ENCODE measurements at regions not wholly inside any gene's neighbourhood (a gene's known extent, or its start where the extent isn't known, plus 50 kb on each side); places are given as distances from the start of the nearest gene placed in this dataset.

DNA sequence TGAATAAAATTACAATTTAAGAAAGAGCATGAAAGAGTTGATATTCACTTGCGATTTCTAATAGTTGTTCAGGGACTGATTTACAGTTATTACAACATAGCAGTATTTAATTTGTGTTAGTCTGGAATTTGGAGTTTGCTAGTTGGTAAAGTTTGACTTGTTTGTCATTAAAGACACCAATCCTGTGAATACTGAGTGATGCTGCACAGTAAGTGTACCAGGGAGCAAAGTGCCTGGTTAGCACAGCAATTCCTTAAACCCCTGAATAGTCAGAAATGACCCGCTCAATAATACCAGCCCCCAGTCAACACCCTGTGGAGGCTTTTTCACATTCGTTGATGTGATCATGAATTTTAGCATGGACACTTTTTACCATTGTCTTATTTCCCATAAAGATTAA is 122.2 kb upstream of the GC start:
- TF ChIP-seq, protein P1, sequence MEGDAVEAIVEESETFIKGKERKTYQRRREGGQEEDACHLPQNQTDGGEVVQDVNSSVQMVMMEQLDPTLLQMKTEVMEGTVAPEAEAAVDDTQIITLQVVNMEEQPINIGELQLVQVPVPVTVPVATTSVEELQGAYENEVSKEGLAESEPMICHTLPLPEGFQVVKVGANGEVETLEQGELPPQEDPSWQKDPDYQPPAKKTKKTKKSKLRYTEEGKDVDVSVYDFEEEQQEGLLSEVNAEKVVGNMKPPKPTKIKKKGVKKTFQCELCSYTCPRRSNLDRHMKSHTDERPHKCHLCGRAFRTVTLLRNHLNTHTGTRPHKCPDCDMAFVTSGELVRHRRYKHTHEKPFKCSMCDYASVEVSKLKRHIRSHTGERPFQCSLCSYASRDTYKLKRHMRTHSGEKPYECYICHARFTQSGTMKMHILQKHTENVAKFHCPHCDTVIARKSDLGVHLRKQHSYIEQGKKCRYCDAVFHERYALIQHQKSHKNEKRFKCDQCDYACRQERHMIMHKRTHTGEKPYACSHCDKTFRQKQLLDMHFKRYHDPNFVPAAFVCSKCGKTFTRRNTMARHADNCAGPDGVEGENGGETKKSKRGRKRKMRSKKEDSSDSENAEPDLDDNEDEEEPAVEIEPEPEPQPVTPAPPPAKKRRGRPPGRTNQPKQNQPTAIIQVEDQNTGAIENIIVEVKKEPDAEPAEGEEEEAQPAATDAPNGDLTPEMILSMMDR (conservative IDR thresholded peaks at IDR 0.05): no peak
- Mint-ChIP-seq H3K4me1 (peaks cover 13% of the 10 kb centered on the region), H3K27ac (ENCODE audit: unreplicated experiment) (no peak overlapping the region), H3K4me3 (no peak overlapping the region), H3K36me3 (ENCODE audit: low read depth) (peaks cover 3% of the 10 kb centered on the region), H3K9me3 (peaks cover 5% of the 10 kb centered on the region), H3K27me3 (ENCODE audit: low read depth) (no peaks in the 10 kb centered on the region)
- DNase-seq (ENCODE audit: low read depth, low spot score): no peak

DNA sequence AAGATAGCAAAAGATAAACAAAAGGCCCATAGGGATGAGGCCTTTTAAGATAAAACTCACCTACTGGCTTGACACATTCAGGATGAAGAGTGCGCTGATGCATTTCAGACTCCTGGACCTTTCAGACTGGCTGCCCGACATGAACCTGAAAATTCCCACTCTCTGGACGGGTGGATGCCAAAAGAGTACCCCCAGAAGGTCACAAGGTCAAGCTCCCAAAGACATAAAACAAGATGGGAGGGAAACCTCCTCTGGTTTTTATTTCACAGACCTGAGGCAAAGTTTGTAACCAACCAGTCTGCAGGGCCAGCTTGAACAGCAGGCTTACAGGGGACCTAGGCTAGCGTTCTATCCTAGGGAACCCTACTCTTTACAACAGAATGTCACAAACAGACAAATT is 123.2 kb upstream of the GC start:
- DNase-seq (ENCODE audit: low read depth, low spot score): no peak
- Mint-ChIP-seq H3K36me3 (ENCODE audit: low read depth) (peaks cover 3% of the 10 kb centered on the region), H3K27me3 (ENCODE audit: low read depth) (no peaks in the 10 kb centered on the region), H3K4me3 (no peak overlapping the region), H3K27ac (ENCODE audit: unreplicated experiment) (no peak overlapping the region), H3K9me3 (peaks cover 5% of the 10 kb centered on the region), H3K4me1 (peaks cover 13% of the 10 kb centered on the region)
- TF ChIP-seq, protein P1 (conservative IDR thresholded peaks at IDR 0.05): no peak

DNA sequence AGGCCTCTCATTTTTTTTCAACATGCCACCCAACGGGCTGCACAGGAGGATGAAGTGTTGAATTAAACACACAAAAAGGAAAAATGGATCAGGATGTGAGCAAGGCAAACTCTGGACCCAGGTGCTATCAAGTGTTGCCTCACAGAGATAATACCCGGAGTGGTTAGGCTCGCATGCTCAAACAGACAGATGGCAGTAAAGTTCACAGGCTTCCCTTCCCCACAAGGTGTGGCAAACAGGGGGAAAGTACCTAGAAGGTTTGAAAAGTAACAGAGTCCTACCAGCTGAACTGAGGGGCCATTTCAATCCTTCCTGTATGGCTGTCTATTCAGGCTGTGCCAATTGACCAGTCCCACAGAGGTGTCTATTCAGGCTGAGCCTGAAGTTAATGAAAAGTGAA is 123.9 kb upstream of the GC start:
- H3K4me1 Mint-ChIP-seq: peaks cover 10% of the 10 kb centered on the region
- peaks cover 5% of the 10 kb centered on the region for H3K9me3 Mint-ChIP-seq
- no peak overlapping the region for H3K4me3 Mint-ChIP-seq
- H3K36me3 Mint-ChIP-seq (ENCODE audit: low read depth): peaks cover 3% of the 10 kb centered on the region
- TF ChIP-seq, protein P1 (conservative IDR thresholded peaks at IDR 0.05): no peak
- no peak overlapping the region for H3K27ac Mint-ChIP-seq (ENCODE audit: unreplicated experiment)
- no peaks in the 10 kb centered on the region for H3K27me3 Mint-ChIP-seq (ENCODE audit: low read depth)
- DNase-seq (ENCODE audit: low read depth, low spot score): no peak

DNA sequence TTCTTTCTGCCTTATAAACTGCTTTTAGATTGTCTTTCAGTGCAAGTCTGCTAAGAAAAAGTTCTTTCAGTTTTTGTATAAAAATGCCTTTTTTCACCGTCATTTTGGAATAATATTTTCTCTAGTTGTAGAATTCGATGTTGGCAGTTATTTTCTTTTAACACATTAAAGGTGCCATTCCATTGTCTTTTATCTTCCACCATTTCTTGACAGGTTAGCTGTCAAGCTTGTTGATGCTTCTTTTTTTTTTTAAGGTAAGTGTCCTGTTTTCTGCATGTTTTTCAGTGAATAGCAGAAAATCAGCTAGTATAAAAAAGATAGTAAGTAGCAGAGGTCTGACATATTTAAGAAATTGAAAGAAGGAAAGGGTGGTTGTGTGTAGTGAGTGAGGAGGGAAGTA is 118.5 kb upstream of the NPFFR2 start:
- H3K4me3 Mint-ChIP-seq: no peak overlapping the region
- no peaks in the 10 kb centered on the region for H3K4me1 Mint-ChIP-seq
- DNase-seq (ENCODE audit: low read depth, low spot score): no peak

DNA sequence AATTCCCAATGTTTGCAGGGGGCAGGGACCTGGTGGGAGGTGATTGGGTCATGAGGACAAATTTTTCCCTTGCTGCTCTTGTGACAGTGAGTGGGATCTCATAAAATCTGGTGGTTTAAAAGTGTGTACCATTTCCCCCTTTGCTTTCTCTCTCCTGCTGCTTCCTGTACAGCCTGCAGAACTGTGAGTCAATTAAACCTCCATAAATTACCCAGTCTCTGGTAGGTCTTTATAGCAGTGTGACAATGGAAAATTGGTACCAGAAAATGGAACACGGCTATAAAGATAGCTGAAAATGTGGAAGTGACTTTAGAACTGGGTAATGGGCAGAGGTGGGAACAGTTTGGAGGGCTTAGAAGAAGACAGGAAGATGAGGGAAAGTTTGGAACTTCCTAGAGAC is 108.7 kb upstream of the NPFFR2 start:
- peaks cover 2% of the 10 kb centered on the region for H3K36me3 Mint-ChIP-seq (ENCODE audit: low read depth)
- H3K9me3 Mint-ChIP-seq: peaks cover 5% of the 10 kb centered on the region
- H3K27me3 Mint-ChIP-seq (ENCODE audit: low read depth): no peaks in the 10 kb centered on the region
- no peak for DNase-seq (ENCODE audit: low read depth, low spot score)
- no peaks in the 10 kb centered on the region for H3K4me1 Mint-ChIP-seq
- no peak overlapping the region for H3K27ac Mint-ChIP-seq (ENCODE audit: unreplicated experiment)
- TF ChIP-seq, protein P1 (conservative IDR thresholded peaks at IDR 0.05): no peak
- H3K4me3 Mint-ChIP-seq: no peak overlapping the region

More for the DNA sequence above, 118.5 kb upstream of the NPFFR2 start:
- H3K27me3 Mint-ChIP-seq (ENCODE audit: low read depth): no peaks in the 10 kb centered on the region
- H3K36me3 Mint-ChIP-seq (ENCODE audit: low read depth): no peaks in the 10 kb centered on the region
- TF ChIP-seq, protein P1 (conservative IDR thresholded peaks at IDR 0.05): no peak
- peaks cover 2% of the 10 kb centered on the region for H3K9me3 Mint-ChIP-seq
- no peak overlapping the region for H3K27ac Mint-ChIP-seq (ENCODE audit: unreplicated experiment)

DNA sequence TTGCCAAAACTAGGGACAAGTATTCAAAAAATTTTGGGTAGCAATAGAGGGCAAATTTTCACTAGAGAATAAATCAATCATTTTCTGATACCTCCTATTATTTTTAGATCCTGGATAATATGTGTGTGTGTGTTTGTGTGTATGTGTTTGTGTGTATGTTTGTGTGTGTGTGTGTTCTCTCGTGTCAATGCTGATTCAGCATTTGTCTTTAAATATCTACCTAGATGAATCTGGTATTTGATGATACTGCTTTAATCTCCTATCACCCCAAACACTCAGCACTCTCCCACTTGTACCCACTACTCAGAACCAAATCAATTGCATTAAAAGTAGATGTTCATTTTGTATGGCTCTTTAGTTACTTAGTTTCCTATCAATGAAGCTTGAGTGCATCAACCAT is 101.3 kb upstream of the NPFFR2 start:
- no peaks in the 10 kb centered on the region for H3K36me3 Mint-ChIP-seq (ENCODE audit: low read depth)
- DNase-seq (ENCODE audit: low read depth, low spot score): no peak
- no peak overlapping the region for H3K4me3 Mint-ChIP-seq
- TF ChIP-seq, protein P1 (conservative IDR thresholded peaks at IDR 0.05): no peak
- H3K4me1 Mint-ChIP-seq: no peaks in the 10 kb centered on the region
- no peaks in the 10 kb centered on the region for H3K9me3 Mint-ChIP-seq
- H3K27me3 Mint-ChIP-seq (ENCODE audit: low read depth): no peaks in the 10 kb centered on the region
- no peak overlapping the region for H3K27ac Mint-ChIP-seq (ENCODE audit: unreplicated experiment)

Measured in neural crest cell (in vitro differentiated cells).